ENCODE measurements at regions not wholly inside any gene's neighbourhood (a gene's known extent, or its start where the extent isn't known, plus 50 kb on each side); places are given as distances from the start of the nearest gene placed in this dataset.

GRCh38 chr5:104937598-104937997 is 1375.0 kb upstream of the NUDT12 start:
- Histone ChIP-seq H3K36me3 (no peaks in the 10 kb centered on the region), H3K27ac (no peak overlapping the region), H3K27me3 (no peaks in the 10 kb centered on the region), H3K4me3 (no peak overlapping the region), H3K9me3 (no peaks in the 10 kb centered on the region), H3K4me1 (no peaks in the 10 kb centered on the region)
- intact Hi-C loops (cut with DNase I; ENCODE audit: low total_unique reads): no loop called here
- no peak for TF ChIP-seq CTCF (IDR thresholded peaks at IDR 0.05)
- DNase-seq: no peak

GRCh38 chr5:104932431-104932830 is 1369.8 kb upstream of the NUDT12 start:
- no peak for DNase-seq
- intact Hi-C loops (cut with DNase I; ENCODE audit: low total_unique reads): no loop called here
- no peak for TF ChIP-seq CTCF (IDR thresholded peaks at IDR 0.05)
- no peak overlapping the region for H3K27ac ChIP-seq
- H3K4me3 ChIP-seq: no peak overlapping the region
- H3K36me3 ChIP-seq: no peaks in the 10 kb centered on the region
- no peaks in the 10 kb centered on the region for H3K27me3 ChIP-seq
- no peaks in the 10 kb centered on the region for H3K4me1 ChIP-seq
- H3K9me3 ChIP-seq: peaks cover 0 to 6% (median 6%) of the 10 kb centered on the region in 3 donors

DNA sequence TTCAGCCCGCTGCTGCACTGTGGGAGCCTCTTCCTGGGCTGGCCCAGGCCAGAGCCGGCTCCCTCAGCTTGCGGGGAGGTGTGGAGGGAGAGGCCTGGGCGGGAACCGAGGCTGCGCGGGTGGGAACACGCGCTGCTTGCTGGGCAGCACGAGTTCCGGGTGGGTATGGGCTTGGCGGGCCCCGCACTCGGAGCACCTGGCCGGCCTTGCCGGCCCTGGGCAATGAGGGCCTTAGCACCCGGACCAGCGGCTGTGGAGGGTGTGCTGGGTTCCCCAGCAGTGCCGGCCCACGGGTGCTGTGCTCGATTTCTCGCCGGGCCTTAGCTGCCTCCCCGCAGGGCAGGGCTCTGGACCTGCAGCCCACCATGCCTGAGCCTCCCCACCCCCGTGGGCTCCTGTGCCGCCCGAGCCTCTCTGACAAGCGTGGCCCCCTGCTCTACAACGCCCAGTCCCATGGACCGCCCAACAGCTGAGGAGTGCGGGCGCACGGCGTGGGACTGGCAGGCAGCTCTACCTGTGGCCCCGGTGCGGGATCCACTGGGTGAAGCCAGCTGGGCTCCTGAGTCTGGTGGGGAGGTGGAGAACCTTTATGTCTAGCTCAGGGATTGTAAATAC is 1366.4 kb upstream of the NUDT12 start:
- Histone ChIP-seq H3K9me3 (peaks cover 0 to 6% (median 6%) of the 10 kb centered on the region in 3 donors), H3K27ac (no peak overlapping the region), H3K27me3 (no peaks in the 10 kb centered on the region), H3K4me3 (no peak overlapping the region), H3K36me3 (no peaks in the 10 kb centered on the region), H3K4me1 (no peaks in the 10 kb centered on the region)
- no peak for DNase-seq
- no peak for TF ChIP-seq CTCF (IDR thresholded peaks at IDR 0.05)
- intact Hi-C loops (cut with DNase I; ENCODE audit: low total_unique reads): no loop called here

GRCh38 chr5:104915226-104915625 is 1352.6 kb upstream of the NUDT12 start:
- no peaks in the 10 kb centered on the region for H3K9me3 ChIP-seq
- no peak overlapping the region for H3K27ac ChIP-seq
- intact Hi-C loops (cut with DNase I; ENCODE audit: low total_unique reads): no loop called here
- H3K36me3 ChIP-seq: no peaks in the 10 kb centered on the region
- no peak for TF ChIP-seq CTCF (IDR thresholded peaks at IDR 0.05)
- no peaks in the 10 kb centered on the region for H3K4me1 ChIP-seq
- H3K4me3 ChIP-seq: no peak overlapping the region
- DNase-seq: no peak
- no peaks in the 10 kb centered on the region for H3K27me3 ChIP-seq

DNA sequence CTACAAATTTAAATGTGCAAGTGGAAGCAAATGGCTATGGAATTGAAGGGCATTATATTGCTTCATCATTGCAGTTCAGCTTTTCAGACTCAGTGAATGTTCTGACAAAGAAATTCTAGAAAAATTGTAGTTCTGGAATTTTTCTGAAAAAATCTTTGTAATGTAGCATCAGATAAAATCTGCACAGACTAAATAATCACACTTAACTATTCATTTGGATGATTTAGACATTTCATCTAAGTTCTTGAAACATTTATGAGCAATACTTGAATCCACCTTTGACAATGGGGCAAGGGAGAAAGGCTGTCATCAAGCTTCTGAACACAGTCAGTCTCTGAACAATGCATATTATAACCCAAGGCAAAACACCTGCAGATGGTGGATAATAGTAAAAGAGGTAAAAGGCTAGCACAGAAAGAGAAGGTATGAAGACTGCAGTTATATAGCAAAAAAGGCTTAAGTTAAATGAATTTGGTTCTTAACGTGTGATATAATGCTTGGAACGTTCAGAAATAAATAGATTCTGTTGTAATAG is 1352.0 kb upstream of the NUDT12 start:
- TF ChIP-seq CTCF (IDR thresholded peaks at IDR 0.05): no peak
- Histone ChIP-seq H3K4me3 (no peak overlapping the region), H3K27me3 (no peaks in the 10 kb centered on the region), H3K36me3 (no peaks in the 10 kb centered on the region), H3K27ac (no peak overlapping the region), H3K4me1 (no peaks in the 10 kb centered on the region), H3K9me3 (no peaks in the 10 kb centered on the region)
- intact Hi-C loops (cut with DNase I; ENCODE audit: low total_unique reads): no loop called here
- DNase-seq: no peak
